WTC11 (cell line): ENCODE measurements at regions not wholly inside any gene's neighbourhood (a gene's known extent, or its start where the extent isn't known, plus 50 kb on each side); places are given as distances from the start of the nearest gene placed in this dataset.

Source experiments
- ATAC-seq: fragments of 200-7000 bp; cut with Tn5 transposase; 2 replicates; pipeline ENCODE4 v1.10.0; 2021; ENCODE audit warnings: mild to moderate bottlenecking, moderate library complexity
- CTCF ChIA-PET: fragments of 300-600 bp; sonication (Branson Sonifier 250); formaldehyde crosslinking; loops from one replicate; lab custom pipeline; 2021; ENCODE audit warnings: antibody characterized with exemption; lab: Charles Lee
- POLR2A ChIA-PET: fragments of 350-600 bp; sonication (Branson Sonifier 250); formaldehyde crosslinking; loops from one replicate; lab custom pipeline; 2021; ENCODE audit warnings: antibody characterized with exemption; lab: Charles Lee
- DNase-seq: peaks from one replicate; pipeline ENCODE4 v3.0.0; 2021; ENCODE audit warnings: low spot score
- H3K27ac Mint-ChIP-seq: 2 replicates; pipeline ENCODE4 v1.8.0; 2021; ENCODE audit warnings: mixed read lengths
- H3K27me3 Mint-ChIP-seq: 2 replicates; pipeline ENCODE4 v1.8.0; 2021; ENCODE audit warnings: low read depth, mild to moderate bottlenecking, moderate library complexity, mixed read lengths
- H3K36me3 Mint-ChIP-seq: 2 replicates; pipeline ENCODE4 v1.8.0; 2021; ENCODE audit warnings: mixed read lengths
- H3K4me1 Mint-ChIP-seq: 2 replicates; pipeline ENCODE4 v1.8.0; 2022; ENCODE audit warnings: mixed read lengths
- H3K4me3 Mint-ChIP-seq: 2 replicates; pipeline ENCODE4 v1.8.0; 2021; ENCODE audit warnings: mild to moderate bottlenecking, moderate library complexity, mixed read lengths
- H3K9me3 Mint-ChIP-seq: 2 replicates; pipeline ENCODE4 v1.8.0; 2021; ENCODE audit warnings: mixed read lengths
- ATF2 ChIP-seq: sonication (generic); formaldehyde crosslinking; IDR thresholded peaks from 2 replicates; pipeline ENCODE4 v1.8.1; 2022; ENCODE audit warnings: low read depth, missing genetic modification reagents, borderline replicate concordance
- E2F1 ChIP-seq: sonication (generic); formaldehyde crosslinking; IDR thresholded peaks from 2 replicates; pipeline ENCODE4 v1.8.0; 2022; ENCODE audit warnings: mild to moderate bottlenecking, missing genetic modification reagents
- E2F4 ChIP-seq: sonication (generic); formaldehyde crosslinking; IDR thresholded peaks from 2 replicates; pipeline ENCODE4 v1.8.1; 2022; ENCODE audit warnings: low read depth, mild to moderate bottlenecking, moderate library complexity, missing genetic modification reagents, borderline replicate concordance
- ELF4 ChIP-seq: sonication (generic); formaldehyde crosslinking; IDR thresholded peaks from 2 replicates; pipeline ENCODE4 v1.8.1; 2022; ENCODE audit warnings: low read depth, mild to moderate bottlenecking, moderate library complexity, missing genetic modification reagents
- FOXK1 ChIP-seq: sonication (generic); formaldehyde crosslinking; IDR thresholded peaks from 2 replicates; pipeline ENCODE4 v1.8.0; 2022; ENCODE audit warnings: mild to moderate bottlenecking, moderate library complexity, missing genetic modification reagents
- FOXP1 ChIP-seq: sonication (generic); formaldehyde crosslinking; IDR thresholded peaks from 2 replicates; pipeline ENCODE4 v1.8.0; 2022; ENCODE audit warnings: missing genetic modification reagents, mild to moderate bottlenecking, moderate library complexity, borderline replicate concordance
- FOXP4 ChIP-seq: sonication (generic); formaldehyde crosslinking; IDR thresholded peaks from 2 replicates; pipeline ENCODE4 v1.8.0; 2022; ENCODE audit warnings: mild to moderate bottlenecking, missing genetic modification reagents
- GABPB1 ChIP-seq: sonication (generic); formaldehyde crosslinking; IDR thresholded peaks from 2 replicates; pipeline ENCODE4 v1.8.1; 2023; ENCODE audit warnings: mild to moderate bottlenecking, missing genetic modification reagents
- IRF2 ChIP-seq: sonication (generic); formaldehyde crosslinking; IDR thresholded peaks from 2 replicates; pipeline ENCODE4 v1.8.0; 2022; ENCODE audit warnings: low read depth, missing genetic modification reagents, borderline replicate concordance
- JAZF1 ChIP-seq: fragments of 250-450 bp; sonication (Bioruptor Pico); IDR thresholded peaks from 2 replicates; pipeline ENCODE4 v1.9.0; 2021; ENCODE audit warnings: moderate library complexity, mild to moderate bottlenecking, inconsistent platforms
- KAT7 ChIP-seq: sonication (generic); formaldehyde crosslinking; IDR thresholded peaks from 2 replicates; pipeline ENCODE4 v1.8.1; 2023; ENCODE audit warnings: missing genetic modification reagents, mild to moderate bottlenecking, borderline replicate concordance
- NR1H2 ChIP-seq: sonication (generic); formaldehyde crosslinking; IDR thresholded peaks from 2 replicates; pipeline ENCODE4 v1.9.0; 2021; ENCODE audit warnings: mild to moderate bottlenecking, moderate library complexity, missing genetic modification reagents
- STAT6 ChIP-seq: sonication (generic); formaldehyde crosslinking; conservative IDR thresholded peaks from 2 replicates; pipeline ENCODE4 v1.8.1; 2023; ENCODE audit warnings: mild to moderate bottlenecking, low read depth, missing genetic modification reagents, moderate library complexity
- TEAD1 ChIP-seq: sonication (generic); formaldehyde crosslinking; IDR thresholded peaks from 2 replicates; pipeline ENCODE4 v1.8.0; 2022; ENCODE audit warnings: mild to moderate bottlenecking, missing genetic modification reagents
- USF1 ChIP-seq: sonication (generic); formaldehyde crosslinking; IDR thresholded peaks from 2 replicates; pipeline ENCODE4 v1.8.0; 2022; ENCODE audit warnings: mild to moderate bottlenecking, missing genetic modification reagents
- ZMAT4 ChIP-seq: fragments of 250-450 bp; sonication (Bioruptor Pico); IDR thresholded peaks from 2 replicates; pipeline ENCODE4 v1.9.0; 2021; ENCODE audit warnings: mild to moderate bottlenecking
- ZNF219 ChIP-seq: sonication (generic); formaldehyde crosslinking; IDR thresholded peaks from 2 replicates; pipeline ENCODE4 v1.8.0; 2023; ENCODE audit warnings: missing genetic modification reagents, mild to moderate bottlenecking, borderline replicate concordance
- ZNF263 ChIP-seq: sonication (generic); formaldehyde crosslinking; IDR thresholded peaks from 2 replicates; pipeline ENCODE4 v1.8.1; 2022; ENCODE audit warnings: low read depth, mild to moderate bottlenecking, moderate library complexity, missing genetic modification reagents
- ZNF281 ChIP-seq: sonication (generic); formaldehyde crosslinking; IDR thresholded peaks from 2 replicates; pipeline ENCODE4 v1.8.0; 2023; ENCODE audit warnings: mild to moderate bottlenecking, missing genetic modification reagents
- ZNF396 ChIP-seq: fragments of 250-450 bp; sonication (Bioruptor Pico); IDR thresholded peaks from 2 replicates; pipeline ENCODE4 v1.8.0; 2021; ENCODE audit warnings: mild to moderate bottlenecking, moderate library complexity, borderline replicate concordance

- TF ChIP-seq ELF4 (no peak), E2F4 (no peak), FOXP1 (CRISPR knock-in tag) (no peak)
- CTCF ChIA-PET, result no interaction called here
- POLR2A ChIA-PET, result no interaction called here
- H3K27ac Mint-ChIP-seq, result no peak overlapping the region
- H3K9me3 Mint-ChIP-seq, result peaks cover 7% of the 10 kb centered on the region
- no peaks in the 10 kb centered on the region for H3K36me3 Mint-ChIP-seq
- DNase-seq, result no peak
- H3K27me3 Mint-ChIP-seq, result no peaks in the 10 kb centered on the region
- no peaks in the 10 kb centered on the region for H3K4me1 Mint-ChIP-seq
- no peak for ATAC-seq
- no peak overlapping the region for H3K4me3 Mint-ChIP-seq
Observed at GRCh38 chr1:208686592-208686991, 442.4 kb upstream of the PLXNA2 start.

- no peak for ATAC-seq
- no peak overlapping the region for H3K4me3 Mint-ChIP-seq
- H3K36me3 Mint-ChIP-seq, result peaks cover 7% of the 10 kb centered on the region
- H3K4me1 Mint-ChIP-seq, result no peaks in the 10 kb centered on the region
- no peak for TF ChIP-seq FOXK1 (CRISPR knock-in tag)
- TF ChIP-seq ZMAT4 (CRISPR knock-in tag), result no peak
- TF ChIP-seq ZNF281, result no peak
- TF ChIP-seq FOXP4 (CRISPR knock-in tag), result no peak
- TF ChIP-seq E2F1, result no peak
- TF ChIP-seq NR1H2, result no peak
- TF ChIP-seq STAT6 (CRISPR knock-in tag), result no peak
- no peak for TF ChIP-seq TEAD1 (CRISPR knock-in tag)
- TF ChIP-seq ZNF396 (CRISPR knock-in tag), result no peak
- TF ChIP-seq GABPB1 (CRISPR knock-in tag), result no peak
- no peak for TF ChIP-seq ZNF263 (CRISPR knock-in tag)
- no peak for TF ChIP-seq USF1 (CRISPR knock-in tag)
- TF ChIP-seq IRF2 (CRISPR knock-in tag), result no peak
- no peak for TF ChIP-seq ATF2 (CRISPR knock-in tag)
- no peak for TF ChIP-seq JAZF1
- TF ChIP-seq KAT7 (CRISPR knock-in tag), result no peak
- TF ChIP-seq ZNF219 (CRISPR knock-in tag), result no peak
- POLR2A ChIA-PET, result no interaction called here
- H3K9me3 Mint-ChIP-seq, result peaks cover 21% of the 10 kb centered on the region
- DNase-seq, result no peak
- H3K27me3 Mint-ChIP-seq, result no peaks in the 10 kb centered on the region
- H3K27ac Mint-ChIP-seq, result no peak overlapping the region
- CTCF ChIA-PET, result no interaction called here
Observed at GRCh38 chr1:208688656-208689315, 444.6 kb upstream of the PLXNA2 start.
